ENCODE measurements at regions not wholly inside any gene's neighbourhood (a gene's known extent, or its start where the extent isn't known, plus 50 kb on each side); places are given as distances from the start of the nearest gene placed in this dataset.

DNA sequence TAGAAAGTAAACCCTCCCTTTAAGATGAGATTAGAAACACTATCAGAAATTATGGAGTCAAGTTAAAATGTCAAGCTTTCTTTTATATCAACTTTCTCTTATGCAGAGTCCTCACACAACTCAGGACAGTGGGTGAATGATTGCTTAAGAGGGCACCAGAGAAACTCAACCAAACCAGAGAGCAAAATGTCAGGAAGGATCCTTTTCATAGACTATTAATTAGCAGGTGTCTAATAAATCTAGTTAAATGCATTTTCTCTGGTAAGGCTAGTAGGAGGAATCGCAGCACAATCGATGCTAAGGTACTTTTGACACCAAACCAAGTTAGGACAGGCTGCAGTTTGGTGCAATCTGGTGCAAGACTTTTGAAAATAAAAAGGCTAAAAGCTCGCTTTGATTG is 614.7 kb upstream of the FOXG1 start:
- TF ChIP-seq CTCF (IDR thresholded peaks at IDR 0.05): no peak

GRCh38 chr14:28152453-28153044 is 614.0 kb upstream of the FOXG1 start:
- no peak for TF ChIP-seq CTCF (IDR thresholded peaks at IDR 0.05)

DNA sequence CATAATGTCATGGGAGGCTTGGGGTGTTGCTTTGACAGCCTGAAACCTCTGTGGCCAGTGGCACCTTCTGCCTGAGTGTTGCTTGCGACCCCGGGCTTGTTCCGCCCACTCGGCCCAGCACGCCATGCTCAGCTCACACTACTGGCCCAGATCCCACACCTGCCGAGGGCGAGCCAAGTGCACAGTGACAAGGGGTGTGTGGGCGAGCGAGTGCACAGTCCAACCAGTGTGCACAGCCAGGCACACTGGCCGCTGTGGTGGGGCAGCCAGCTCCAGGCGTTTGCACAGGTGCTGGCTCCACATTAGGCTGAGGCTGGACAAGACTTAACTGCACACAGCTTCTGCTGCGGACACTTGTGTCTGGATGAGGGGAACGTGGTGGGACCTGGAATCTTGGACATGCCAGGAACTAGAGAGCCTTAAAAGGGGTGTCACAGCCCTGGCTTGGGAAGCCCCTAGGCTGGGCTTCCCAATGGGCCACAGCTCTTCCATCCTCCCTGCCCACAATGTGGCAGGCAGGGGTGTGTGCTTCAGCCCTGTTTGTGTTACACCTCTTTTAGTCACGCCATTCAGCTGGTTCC is 609.2 kb upstream of the FOXG1 start:
- TF ChIP-seq CTCF (IDR thresholded peaks at IDR 0.05): no peak

GRCh38 chr14:28157887-28158791 is 608.4 kb upstream of the FOXG1 start:
- no peak for TF ChIP-seq CTCF (IDR thresholded peaks at IDR 0.05)

DNA sequence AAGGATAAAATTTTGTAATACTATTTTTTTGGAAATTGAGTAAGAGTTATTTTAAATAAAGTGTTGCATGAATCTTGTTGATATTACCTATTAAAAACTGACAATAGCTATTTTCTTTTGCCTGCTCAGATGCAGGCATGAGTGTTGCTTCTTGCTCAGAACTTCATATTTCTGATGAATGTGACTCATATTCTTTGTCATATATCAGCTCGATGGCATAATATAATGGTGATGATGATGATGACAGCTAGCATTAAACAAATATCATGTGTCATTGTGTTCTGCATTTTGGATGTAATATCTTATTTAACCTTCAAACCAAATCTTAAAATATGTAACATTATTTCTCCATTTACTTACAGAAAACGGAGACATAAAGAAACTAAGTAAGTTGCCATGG is 605.5 kb upstream of the FOXG1 start:
- no peak for TF ChIP-seq CTCF (IDR thresholded peaks at IDR 0.05)

GRCh38 chr14:28163233-28163632 is 603.4 kb upstream of the FOXG1 start:
- TF ChIP-seq CTCF (IDR thresholded peaks at IDR 0.05): no peak

DNA sequence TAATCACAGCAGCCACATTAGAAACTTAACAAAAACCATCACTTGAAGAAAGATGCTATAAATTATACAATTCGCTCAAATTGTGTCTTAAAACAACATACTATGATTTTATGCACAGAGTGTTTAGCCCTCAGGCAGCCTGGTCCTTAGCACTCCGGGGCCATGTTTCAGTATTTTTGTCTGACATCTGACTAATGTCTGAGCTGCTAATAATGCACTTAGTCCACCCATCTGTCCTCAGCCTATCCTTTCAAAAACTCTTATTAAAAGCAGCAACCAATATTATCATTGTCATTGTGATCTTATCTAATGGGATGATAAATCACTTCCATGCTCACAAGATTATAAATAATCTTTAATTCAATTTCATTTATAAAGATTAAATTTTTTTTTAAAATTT is 602.7 kb upstream of the FOXG1 start:
- TF ChIP-seq CTCF (IDR thresholded peaks at IDR 0.05): no peak

All from LNCAP (cell line).